Common myeloid progenitor, CD34-positive (primary cell): ENCODE measurements at regions not wholly inside any gene's neighbourhood (a gene's known extent, or its start where the extent isn't known, plus 50 kb on each side); places are given as distances from the start of the nearest gene placed in this dataset.

Experiments
- CTCF ChIA-PET: fragments of 350-600 bp; sonication (Branson Sonifier 250); formaldehyde crosslinking; loops from one replicate; lab custom pipeline; 2021; ENCODE audit warnings: antibody characterized with exemption; lab: Charles Lee
- POLR2A ChIA-PET: fragments of 350-600 bp; sonication (Branson Sonifier 250); formaldehyde crosslinking; loops from one replicate; lab custom pipeline; 2021; ENCODE audit warnings: antibody characterized with exemption; lab: Charles Lee
- DNase-seq, 3 donors: peaks; one replicate each; pipeline versions ENCODE4 v3.0.0 to v3.0.0-alpha.2; 2013
- H3K27ac ChIP-seq, 2 experiments: 1 replicate in 1 of 2; 2 replicates in 1 of 2; pipeline ENCODE4 v1.7.0; 2013; ENCODE audit warnings: inconsistent platforms in 2 of 2, low read length in 2 of 2, mild to moderate bottlenecking in 2 of 2, low read depth in 1 of 2, moderate library complexity in 1 of 2; ENCODE audit not compliant: severe bottlenecking in 2 of 2, insufficient read depth in 1 of 2, poor library complexity in 1 of 2
- H3K27me3 ChIP-seq, 5 experiments: replicated peaks in 2 of 5; 1 replicate in 3 of 5; 2 replicates in 2 of 5; pipeline versions ENCODE4 v1.6.1 to v1.7.0; 2013; ENCODE audit warnings: low read length in 4 of 5, mild to moderate bottlenecking in 2 of 5, moderate library complexity in 2 of 5, inconsistent platforms in 1 of 5; ENCODE audit not compliant: insufficient read depth in 5 of 5, control insufficient read depth in 4 of 5
- H3K36me3 ChIP-seq, 4 experiments: 1 replicate in 2 of 4; 2 replicates in 2 of 4; pipeline versions ENCODE4 v1.6.1 to v1.7.0; 2013; ENCODE audit warnings: low read length in 3 of 4, control low read depth in 1 of 4, mild to moderate bottlenecking in 1 of 4; ENCODE audit not compliant: control insufficient read depth in 4 of 4, insufficient read depth in 4 of 4
- H3K4me1 ChIP-seq, 4 experiments: 1 replicate in 3 of 4; 2 replicates in 1 of 4; pipeline versions ENCODE4 v1.6.1 to v1.7.1; 2013; ENCODE audit warnings: low read length in 3 of 4, mild to moderate bottlenecking in 3 of 4, control low read depth in 1 of 4, inconsistent platforms in 1 of 4, moderate library complexity in 1 of 4; ENCODE audit not compliant: control insufficient read depth in 4 of 4, insufficient read depth in 4 of 4; ENCODE audit errors: control extremely low read depth in 1 of 4
- H3K4me3 ChIP-seq, 7 experiments: 1 replicate in 4 of 7; 2 replicates in 3 of 7; pipeline versions ENCODE4 v1.5.1 to v1.7.0; 2013; ENCODE audit warnings: mild to moderate bottlenecking in 7 of 7, low read length in 6 of 7, moderate library complexity in 6 of 7, inconsistent platforms in 2 of 7, low read depth in 2 of 7, control low read depth in 1 of 7; ENCODE audit not compliant: insufficient read depth in 4 of 7, control insufficient read depth in 1 of 7; ENCODE audit errors: extremely low read depth in 1 of 7
- H3K9me3 ChIP-seq, 5 experiments: 1 replicate in 4 of 5; 2 replicates in 1 of 5; pipeline versions ENCODE4 v1.6.1 to v1.7.1; 2013; ENCODE audit warnings: low read length in 4 of 5, mild to moderate bottlenecking in 2 of 5, inconsistent platforms in 1 of 5, low read depth in 1 of 5, moderate library complexity in 1 of 5; ENCODE audit not compliant: control insufficient read depth in 4 of 5, insufficient read depth in 2 of 5; ENCODE audit errors: control extremely low read depth in 1 of 5
- WGBS: methylation state at CpG from one replicate; pipeline ENCODE4 v1.1.5; 2013; ENCODE audit not compliant: insufficient coverage; 5-methylcytosine and 5-hydroxymethylcytosine counted together

DNA sequence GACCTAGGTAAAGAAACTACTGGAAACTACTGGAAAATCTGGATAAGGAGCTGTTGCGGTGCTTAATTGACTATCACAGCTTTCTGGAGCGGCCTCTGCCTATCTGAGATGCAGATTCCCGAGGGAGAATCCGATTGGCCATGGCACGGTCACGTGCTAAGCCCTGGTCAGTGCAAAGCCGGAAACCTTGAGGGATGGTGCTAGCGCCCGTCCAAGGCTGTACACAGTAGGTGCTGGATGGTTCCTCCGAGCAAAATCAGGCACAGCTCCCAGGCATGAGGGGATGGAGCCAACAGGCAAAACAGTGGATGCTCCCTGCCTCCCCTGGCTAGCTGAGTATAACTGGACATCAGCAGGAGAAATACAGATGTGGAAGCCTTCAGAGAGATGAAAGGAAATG lies 238.7 kb upstream of the HES1 start:
- ChIA-PET POLR2A (no interaction called here), CTCF (interaction anchor here (2.9 kb wide), 1 partner anchor 24 kb away, joined by 7 read pairs; no protein-coding TSS in a partner anchor)
- H3K9me3 ChIP-seq: no peaks in the 10 kb centered on the region
- no peaks in the 10 kb centered on the region for H3K36me3 ChIP-seq
- no peak for DNase-seq
- H3K27ac ChIP-seq: no peak overlapping the region
- peaks cover 0 to 3% (median 0%) of the 10 kb centered on the region in 4 experiments for H3K4me1 ChIP-seq
- H3K27me3 ChIP-seq: no peaks in the 10 kb centered on the region
- 98% methylated on average over 10 of the region's 10 CpGs for WGBS
- no peak overlapping the region for H3K4me3 ChIP-seq

GRCh38 chr3:193897731-193898180 lies 238.2 kb upstream of the HES1 start:
- POLR2A ChIA-PET: no interaction called here
- CTCF ChIA-PET: interaction anchor here (2.9 kb wide), 1 partner anchor 24 kb away, joined by 7 read pairs; no protein-coding TSS in a partner anchor

GRCh38 chr3:193899001-193899400 lies 236.9 kb upstream of the HES1 start:
- no CpG with 5 or more reads among the region's 1 CpG for WGBS
- H3K27ac ChIP-seq: no peak overlapping the region
- no peak for DNase-seq
- CTCF ChIA-PET: interaction anchor here (2.9 kb wide), 1 partner anchor 26 kb away, joined by 7 read pairs; no protein-coding TSS in a partner anchor
- POLR2A ChIA-PET: no interaction called here
- no peaks in the 10 kb centered on the region for H3K27me3 ChIP-seq
- H3K4me1 ChIP-seq: peaks cover 0 to 2% (median 0%) of the 10 kb centered on the region in 4 experiments
- no peak overlapping the region for H3K4me3 ChIP-seq
- H3K9me3 ChIP-seq: no peaks in the 10 kb centered on the region
- H3K36me3 ChIP-seq: no peaks in the 10 kb centered on the region

More at GRCh38 chr3:193897731-193898180, 238.2 kb upstream of the HES1 start:
- DNase-seq: no peak
- no peaks in the 10 kb centered on the region for H3K27me3 ChIP-seq
- H3K4me3 ChIP-seq: no peak overlapping the region
- WGBS: 98% methylated on average over 7 of the region's 10 CpGs
- H3K36me3 ChIP-seq: no peaks in the 10 kb centered on the region
- H3K4me1 ChIP-seq: peaks cover 0 to 3% (median 0%) of the 10 kb centered on the region in 4 experiments
- H3K9me3 ChIP-seq: no peaks in the 10 kb centered on the region
- H3K27ac ChIP-seq: no peak overlapping the region

DNA sequence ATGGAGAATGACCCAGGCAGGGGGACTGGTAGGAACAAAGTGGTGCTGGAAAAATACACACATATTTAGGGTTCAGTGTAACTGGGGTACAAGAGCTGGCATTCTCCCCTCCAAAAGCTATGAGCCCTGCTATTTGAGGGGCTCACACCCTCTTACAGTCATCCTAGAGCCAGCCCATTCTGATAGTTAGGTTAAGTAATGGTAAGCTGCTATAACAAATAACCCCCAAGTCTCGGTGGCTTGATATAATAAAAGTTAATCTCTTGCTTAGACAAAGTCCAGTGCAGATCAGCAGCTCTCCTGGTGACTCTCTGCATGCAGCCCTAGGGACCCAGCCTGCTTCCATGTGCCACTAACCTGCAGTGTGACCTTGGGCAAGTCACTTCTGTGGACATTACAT lies 234.9 kb upstream of the HES1 start:
- ChIA-PET CTCF (interaction anchor here (0.8 kb wide), 1 partner anchor 9 kb away, joined by 3 read pairs; no protein-coding TSS in a partner anchor), POLR2A (no interaction called here)

DNA sequence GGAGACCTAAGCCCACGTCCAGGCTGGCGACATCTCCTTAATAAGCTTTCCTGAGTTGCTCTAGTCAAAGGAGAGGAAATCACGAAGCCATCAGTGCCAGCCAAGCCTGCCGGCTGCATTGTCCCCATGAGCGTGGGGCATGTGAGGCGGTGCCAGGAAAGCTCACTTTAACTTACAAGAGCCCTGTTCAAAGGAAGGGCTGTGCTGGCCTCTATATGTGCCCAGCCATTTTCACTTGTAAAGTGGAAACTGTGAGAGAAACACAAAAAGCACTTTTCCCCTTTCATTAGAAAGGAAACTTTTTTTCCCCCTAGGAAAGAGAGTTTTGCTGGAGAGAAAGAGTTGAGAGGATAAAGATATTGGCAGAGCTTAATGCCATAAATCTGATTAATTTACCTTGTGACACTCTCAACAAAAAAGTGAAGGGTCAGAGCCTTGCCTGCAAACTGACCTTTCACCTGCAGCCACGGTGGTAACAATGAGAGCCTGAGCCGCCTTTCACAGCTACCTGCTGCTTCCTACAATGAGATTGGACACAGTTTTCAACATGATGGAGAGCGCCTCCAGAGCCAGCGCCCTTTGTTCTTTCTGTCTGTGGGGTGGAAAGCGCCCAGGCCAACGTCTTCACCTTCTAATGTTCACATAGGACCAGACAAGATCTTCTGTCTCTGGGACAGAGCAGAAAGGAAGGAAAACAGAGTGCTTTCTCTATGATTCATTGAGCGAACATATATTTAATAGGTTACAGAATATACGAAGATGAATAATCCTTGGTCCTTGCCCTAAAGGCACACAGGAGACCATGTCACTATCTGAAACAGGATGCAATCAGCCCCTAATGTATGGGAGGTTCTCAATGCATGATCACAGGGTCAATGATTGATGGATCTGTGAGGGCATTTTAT lies 233.1 kb upstream of the HES1 start:
- H3K27me3 ChIP-seq: no peaks in the 10 kb centered on the region
- H3K4me1 ChIP-seq: peaks cover 0 to 3% (median 0%) of the 10 kb centered on the region in 4 experiments
- H3K36me3 ChIP-seq: no peaks in the 10 kb centered on the region
- CTCF ChIA-PET: no interaction called here
- H3K9me3 ChIP-seq: no peaks in the 10 kb centered on the region
- WGBS: 93% methylated on average over 14 of the region's 14 CpGs
- H3K4me3 ChIP-seq: no peak overlapping the region
- no peak overlapping the region for H3K27ac ChIP-seq
- no peak for DNase-seq
- POLR2A ChIA-PET: no interaction called here

More for the DNA sequence above, 234.9 kb upstream of the HES1 start:
- H3K4me1 ChIP-seq: peaks cover 0 to 2% (median 0%) of the 10 kb centered on the region in 4 experiments
- no peaks in the 10 kb centered on the region for H3K36me3 ChIP-seq
- H3K4me3 ChIP-seq: no peak overlapping the region
- WGBS: no CpG with 5 or more reads among the region's 1 CpG
- H3K27me3 ChIP-seq: no peaks in the 10 kb centered on the region
- DNase-seq: no peak
- H3K9me3 ChIP-seq: no peaks in the 10 kb centered on the region
- no peak overlapping the region for H3K27ac ChIP-seq

GRCh38 chr3:193903512-193903817 lies 232.5 kb upstream of the HES1 start:
- POLR2A ChIA-PET: no interaction called here
- WGBS: 96% methylated on average over 8 of the region's 8 CpGs
- H3K36me3 ChIP-seq: no peaks in the 10 kb centered on the region
- H3K9me3 ChIP-seq: peaks cover 0 to 4% (median 0%) of the 10 kb centered on the region in 5 experiments
- no peak for DNase-seq
- peaks cover 0 to 3% (median 0%) of the 10 kb centered on the region in 4 experiments for H3K4me1 ChIP-seq
- H3K4me3 ChIP-seq: no peak overlapping the region
- H3K27me3 ChIP-seq: no peaks in the 10 kb centered on the region
- CTCF ChIA-PET: no interaction called here
- no peak overlapping the region for H3K27ac ChIP-seq

- CTCF ChIA-PET: interaction anchor here (0.7 to 1.1 kb wide), 2 partner anchors 45 to 205 kb away, joined by 3 read pairs; no protein-coding TSS in a partner anchor
- Histone ChIP-seq H3K4me3 (no peak overlapping the region), H3K36me3 (no peaks in the 10 kb centered on the region), H3K4me1 (peaks cover 0 to 3% (median 0%) of the 10 kb centered on the region in 4 experiments), H3K27ac (no peak overlapping the region), H3K27me3 (no peaks in the 10 kb centered on the region), H3K9me3 (peaks cover 0 to 8% (median 0%) of the 10 kb centered on the region in 5 experiments)
- 91% methylated on average over 4 of the region's 4 CpGs for WGBS
- POLR2A ChIA-PET: no interaction called here
- no peak for DNase-seq
Observed at GRCh38 chr3:193903966-193904365, 232.0 kb upstream of the HES1 start.
